ENCODE measurements at regions not wholly inside any gene's neighbourhood (a gene's known extent, or its start where the extent isn't known, plus 50 kb on each side); places are given as distances from the start of the nearest gene placed in this dataset.

GRCh38 chr13:111050539-111050879 lies 64.6 kb upstream of the ARHGEF7 start:
- no peak for TF ChIP-seq EP300 (IDR thresholded peaks at IDR 0.05)
- TF ChIP-seq CTCF (IDR thresholded peaks at IDR 0.05) = no peak
